Lower leg skin (tissue), 3 donors: ENCODE measurements at regions not wholly inside any gene's neighbourhood (a gene's known extent, or its start where the extent isn't known, plus 50 kb on each side); places are given as distances from the start of the nearest gene placed in this dataset.

Experiments
- POLR2A ChIP-seq, 2 donors: fragments of 450-650 bp; IDR thresholded peaks; one replicate each; pipeline ENCODE4 v1.6.1; 2016 to 2017; ENCODE audit warnings: antibody characterized with exemption in 2 of 2, mild to moderate bottlenecking in 1 of 2, moderate library complexity in 1 of 2
- TF ChIP-seq, protein P1 (sequence below), 3 donors: fragments of 450-650 bp; IDR thresholded peaks; one replicate each; pipeline ENCODE4 v1.5.1; 2016; ENCODE audit warnings: antibody characterized with exemption in 3 of 3, mild to moderate bottlenecking in 3 of 3, moderate library complexity in 2 of 3

DNA sequence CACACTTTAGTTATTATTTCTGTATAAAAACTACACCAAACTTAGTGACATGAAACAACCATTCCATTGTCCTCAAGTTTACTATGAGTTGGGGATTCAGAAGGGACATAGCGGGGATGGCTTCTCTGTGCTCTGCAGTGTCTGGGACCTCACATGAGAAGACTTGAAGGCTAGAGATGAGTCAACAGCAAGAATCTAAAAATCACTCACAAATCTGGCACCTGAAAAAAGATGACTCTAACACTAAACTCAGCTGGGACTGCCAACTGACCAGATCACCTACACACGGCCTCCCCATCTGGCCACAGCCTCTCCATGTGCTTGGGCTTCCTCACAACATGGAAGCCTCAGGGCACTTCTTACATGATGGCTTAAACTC, 63.0 kb upstream of the EYA2 start:
- TF ChIP-seq, protein P1, sequence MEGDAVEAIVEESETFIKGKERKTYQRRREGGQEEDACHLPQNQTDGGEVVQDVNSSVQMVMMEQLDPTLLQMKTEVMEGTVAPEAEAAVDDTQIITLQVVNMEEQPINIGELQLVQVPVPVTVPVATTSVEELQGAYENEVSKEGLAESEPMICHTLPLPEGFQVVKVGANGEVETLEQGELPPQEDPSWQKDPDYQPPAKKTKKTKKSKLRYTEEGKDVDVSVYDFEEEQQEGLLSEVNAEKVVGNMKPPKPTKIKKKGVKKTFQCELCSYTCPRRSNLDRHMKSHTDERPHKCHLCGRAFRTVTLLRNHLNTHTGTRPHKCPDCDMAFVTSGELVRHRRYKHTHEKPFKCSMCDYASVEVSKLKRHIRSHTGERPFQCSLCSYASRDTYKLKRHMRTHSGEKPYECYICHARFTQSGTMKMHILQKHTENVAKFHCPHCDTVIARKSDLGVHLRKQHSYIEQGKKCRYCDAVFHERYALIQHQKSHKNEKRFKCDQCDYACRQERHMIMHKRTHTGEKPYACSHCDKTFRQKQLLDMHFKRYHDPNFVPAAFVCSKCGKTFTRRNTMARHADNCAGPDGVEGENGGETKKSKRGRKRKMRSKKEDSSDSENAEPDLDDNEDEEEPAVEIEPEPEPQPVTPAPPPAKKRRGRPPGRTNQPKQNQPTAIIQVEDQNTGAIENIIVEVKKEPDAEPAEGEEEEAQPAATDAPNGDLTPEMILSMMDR (IDR thresholded peaks at IDR 0.05): no peak
- TF ChIP-seq POLR2A (IDR thresholded peaks at IDR 0.05): no peak
